ENCODE measurements at regions not wholly inside any gene's neighbourhood (a gene's known extent, or its start where the extent isn't known, plus 50 kb on each side); places are given as distances from the start of the nearest gene placed in this dataset.
A peak's percentile ranks its signal among the peaks of the same experiment; 100 is the strongest.

DNA sequence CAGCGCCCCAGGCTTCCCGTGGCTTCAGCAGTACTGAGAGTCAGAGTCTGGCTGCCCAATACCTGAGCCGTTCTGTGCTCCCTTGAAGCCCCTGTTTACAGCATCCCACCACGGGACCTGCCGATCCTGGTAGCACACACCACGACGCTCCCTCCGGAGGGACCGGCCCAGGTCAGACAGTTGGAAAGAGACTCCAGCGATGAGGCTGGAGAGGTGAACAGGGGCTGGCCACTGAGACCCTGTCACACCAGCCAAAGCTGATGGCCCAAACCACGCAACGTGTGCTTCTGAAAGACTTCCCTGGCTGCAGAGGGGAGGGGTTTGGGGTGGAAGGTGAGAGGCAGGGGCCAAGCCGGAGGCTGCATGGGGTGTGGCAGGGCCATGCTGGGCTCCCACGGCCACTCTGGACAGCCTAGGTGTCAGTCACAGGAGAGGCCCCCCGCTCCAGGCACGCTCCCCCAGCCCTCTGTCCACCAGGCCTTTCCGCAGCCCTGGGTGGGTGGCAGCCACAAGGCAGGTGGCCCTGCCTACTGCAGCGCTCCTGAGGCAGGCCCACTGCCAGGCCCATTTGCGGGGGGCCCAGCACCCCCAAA, 140.2 kb upstream of the CHST15 start:
- TF ChIP-seq, protein P1, sequence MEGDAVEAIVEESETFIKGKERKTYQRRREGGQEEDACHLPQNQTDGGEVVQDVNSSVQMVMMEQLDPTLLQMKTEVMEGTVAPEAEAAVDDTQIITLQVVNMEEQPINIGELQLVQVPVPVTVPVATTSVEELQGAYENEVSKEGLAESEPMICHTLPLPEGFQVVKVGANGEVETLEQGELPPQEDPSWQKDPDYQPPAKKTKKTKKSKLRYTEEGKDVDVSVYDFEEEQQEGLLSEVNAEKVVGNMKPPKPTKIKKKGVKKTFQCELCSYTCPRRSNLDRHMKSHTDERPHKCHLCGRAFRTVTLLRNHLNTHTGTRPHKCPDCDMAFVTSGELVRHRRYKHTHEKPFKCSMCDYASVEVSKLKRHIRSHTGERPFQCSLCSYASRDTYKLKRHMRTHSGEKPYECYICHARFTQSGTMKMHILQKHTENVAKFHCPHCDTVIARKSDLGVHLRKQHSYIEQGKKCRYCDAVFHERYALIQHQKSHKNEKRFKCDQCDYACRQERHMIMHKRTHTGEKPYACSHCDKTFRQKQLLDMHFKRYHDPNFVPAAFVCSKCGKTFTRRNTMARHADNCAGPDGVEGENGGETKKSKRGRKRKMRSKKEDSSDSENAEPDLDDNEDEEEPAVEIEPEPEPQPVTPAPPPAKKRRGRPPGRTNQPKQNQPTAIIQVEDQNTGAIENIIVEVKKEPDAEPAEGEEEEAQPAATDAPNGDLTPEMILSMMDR (conservative IDR thresholded peaks at IDR 0.05) = no peak
- H2BK120ac ChIP-seq (ENCODE audit: low read depth, low read length, poor library complexity, severe bottlenecking) = no peak overlapping the region
- no peaks in the 10 kb centered on the region for H3K23me2 ChIP-seq (ENCODE audit: insufficient read length, low read depth, low read length, poor library complexity, severe bottlenecking)
- H3K23ac ChIP-seq (ENCODE audit: insufficient read length, low read depth, low read length) = no peak overlapping the region
- H2BK5ac ChIP-seq (ENCODE audit: insufficient read length, low read length) = no peak overlapping the region
- no peak overlapping the region for H3K27ac ChIP-seq (ENCODE audit: insufficient read length, low read depth, low read length)
- no peak overlapping the region for H3K14ac ChIP-seq (ENCODE audit: insufficient read depth, low read length)
- H3T11ph ChIP-seq (ENCODE audit: low read length) = no peak overlapping the region
- Mint-ChIP-seq H3K4me3 (no peak overlapping the region), H3K27me3 (ENCODE audit: low read depth) (peaks cover 12% of the 10 kb centered on the region), H3K9me3 (peaks cover 11 to 24% of the 10 kb centered on the region in 2 experiments), H3K4me1 (peaks cover 3 to 4% of the 10 kb centered on the region in 2 experiments; a peak in 3 of 4 replicates), H3K27ac (peak overlapping the region in 1 of 3 experiments; percentile 60; a peak in 1 of 7 replicates), H3K36me3 (ENCODE audit: insufficient read depth in 1 of 3, low read depth in 3 of 3) (peaks cover 0 to 3% (median 0%) of the 10 kb centered on the region in 3 experiments; a peak in 2 of 7 replicates)
- H4K5ac ChIP-seq (ENCODE audit: insufficient read length, low read depth, low read length) = no peak overlapping the region
- no peak overlapping the region for H4K8ac ChIP-seq (replicated peaks; ENCODE audit: insufficient read length, low read depth, low read length)
- no peaks in the 10 kb centered on the region for H4K20me1 ChIP-seq (ENCODE audit: control insufficient read depth, insufficient read depth, insufficient read length)
- H2AFZ ChIP-seq (ENCODE audit: low read length) = no peak overlapping the region
- DNase-seq = no peak
- no peaks in the 10 kb centered on the region for H3K4me1 ChIP-seq (ENCODE audit: insufficient read depth, low read length)
- H3K9me3 ChIP-seq (ENCODE audit: control insufficient read depth, low read depth, low read length) = no peaks in the 10 kb centered on the region
- H4K91ac ChIP-seq (ENCODE audit: insufficient read length, low read depth, low read length) = no peak overlapping the region
- no peak overlapping the region for H3K4me2 ChIP-seq (ENCODE audit: insufficient read depth, insufficient read length, low read length)
- H3K56ac ChIP-seq (ENCODE audit: insufficient read length, low read depth, low read length) = no peak overlapping the region
- H3K18ac ChIP-seq (ENCODE audit: insufficient read length, low read depth, low read length) = no peak overlapping the region
- H3K9ac ChIP-seq (ENCODE audit: extremely low read depth, insufficient read length, low read length) = no peak overlapping the region
- H2BK12ac ChIP-seq (ENCODE audit: insufficient read length, low read depth, low read length) = no peak overlapping the region
- H3K27me3 ChIP-seq (ENCODE audit: insufficient read depth, low read length) = no peaks in the 10 kb centered on the region
- WGBS (ENCODE audit: extremely low coverage, insufficient read length, low lambda C conversion rate) = no CpG with 5 or more reads among the region's 19 CpGs
- no peaks in the 10 kb centered on the region for H3K79me2 ChIP-seq (ENCODE audit: insufficient read depth, low read length)
- no peak overlapping the region for H2AK5ac ChIP-seq (ENCODE audit: insufficient read length, low read length)
- no peak overlapping the region for H2BK15ac ChIP-seq (ENCODE audit: low read depth, low read length)
- H3K79me1 ChIP-seq (ENCODE audit: insufficient read depth, low read depth, low read length, poor library complexity, severe bottlenecking) = no peaks in the 10 kb centered on the region
- H2BK20ac ChIP-seq (ENCODE audit: low read depth, low read length, poor library complexity, severe bottlenecking) = no peak overlapping the region
- no peak overlapping the region for H3K4ac ChIP-seq (ENCODE audit: low read depth, low read length)
